Adipocyte (in vitro differentiated cells): ENCODE measurements at regions not wholly inside any gene's neighbourhood (a gene's known extent, or its start where the extent isn't known, plus 50 kb on each side); places are given as distances from the start of the nearest gene placed in this dataset.

Experiments
- DNase-seq: peaks from one replicate; pipeline ENCODE4 v3.0.0-alpha.2; 2015; ENCODE audit warnings: low read depth
- H3K27me3 ChIP-seq: replicated peaks from 2 replicates; pipeline ENCODE4 v1.7.0; 2013; ENCODE audit warnings: mild to moderate bottlenecking, low read length, moderate library complexity; ENCODE audit not compliant: control insufficient read depth, insufficient read depth
- H3K36me3 ChIP-seq: 2 replicates; pipeline ENCODE4 v1.7.0; 2013; ENCODE audit warnings: low read length, mild to moderate bottlenecking, moderate library complexity; ENCODE audit not compliant: control insufficient read depth, insufficient read depth, severe bottlenecking
- H3K4me1 ChIP-seq: 2 replicates; pipeline ENCODE4 v1.7.0; 2013; ENCODE audit warnings: mild to moderate bottlenecking, low read length, moderate library complexity; ENCODE audit not compliant: control insufficient read depth, insufficient read depth
- H3K4me3 ChIP-seq: 2 replicates; pipeline ENCODE4 v1.7.0; 2013; ENCODE audit warnings: mild to moderate bottlenecking, low read length, moderate library complexity
- H3K9ac ChIP-seq: 2 replicates; pipeline ENCODE4 v1.7.0; 2013; ENCODE audit warnings: mild to moderate bottlenecking, low read length, moderate library complexity
- H3K9me3 ChIP-seq: 2 replicates; pipeline ENCODE4 v1.7.0; 2013; ENCODE audit warnings: mild to moderate bottlenecking, low read length, moderate library complexity; ENCODE audit not compliant: control insufficient read depth

- Histone ChIP-seq H3K4me1 (no peaks in the 10 kb centered on the region), H3K9me3 (peaks cover 21% of the 10 kb centered on the region), H3K27me3 (peaks cover 7% of the 10 kb centered on the region), H3K9ac (no peak overlapping the region), H3K4me3 (no peak overlapping the region), H3K36me3 (no peaks in the 10 kb centered on the region)
- DNase-seq = no peak
Measured at GRCh38 chr22:48282804-48283203, 1520.4 kb downstream of the TBC1D22A start.

GRCh38 chr22:48279461-48279756, 1517.0 kb downstream of the TBC1D22A start:
- Histone ChIP-seq H3K27me3 (peaks cover 12% of the 10 kb centered on the region), H3K36me3 (no peaks in the 10 kb centered on the region)
- no peak for DNase-seq

GRCh38 chr22:48278620-48279460, 1516.4 kb downstream of the TBC1D22A start:
- Histone ChIP-seq H3K9me3 (peaks cover 15% of the 10 kb centered on the region), H3K9ac (no peak overlapping the region), H3K4me1 (no peaks in the 10 kb centered on the region), H3K27me3 (peaks cover 12% of the 10 kb centered on the region), H3K36me3 (no peaks in the 10 kb centered on the region), H3K4me3 (no peak overlapping the region)
- DNase-seq = no peak

More at GRCh38 chr22:48279461-48279756, 1517.0 kb downstream of the TBC1D22A start:
- Histone ChIP-seq H3K4me1 (no peaks in the 10 kb centered on the region), H3K9me3 (peaks cover 21% of the 10 kb centered on the region), H3K9ac (no peak overlapping the region), H3K4me3 (no peak overlapping the region)

GRCh38 chr22:48277868-48278581, 1515.6 kb downstream of the TBC1D22A start:
- Histone ChIP-seq H3K4me3 (no peak overlapping the region), H3K36me3 (no peaks in the 10 kb centered on the region), H3K4me1 (no peaks in the 10 kb centered on the region), H3K9ac (no peak overlapping the region), H3K27me3 (peaks cover 12% of the 10 kb centered on the region), H3K9me3 (peaks cover 12% of the 10 kb centered on the region)
- DNase-seq = no peak

GRCh38 chr22:48276994-48277867, 1514.8 kb downstream of the TBC1D22A start:
- DNase-seq = no peak
- peaks cover 12% of the 10 kb centered on the region for H3K27me3 ChIP-seq
- peaks cover 12% of the 10 kb centered on the region for H3K9me3 ChIP-seq
- no peak overlapping the region for H3K4me3 ChIP-seq
- H3K9ac ChIP-seq = no peak overlapping the region
- no peaks in the 10 kb centered on the region for H3K36me3 ChIP-seq
- no peaks in the 10 kb centered on the region for H3K4me1 ChIP-seq

- Histone ChIP-seq H3K27me3 (peaks cover 12% of the 10 kb centered on the region), H3K4me3 (no peak overlapping the region), H3K36me3 (no peaks in the 10 kb centered on the region), H3K9me3 (no peaks in the 10 kb centered on the region), H3K4me1 (no peaks in the 10 kb centered on the region), H3K9ac (no peak overlapping the region)
- DNase-seq = no peak
Measured at GRCh38 chr22:48275412-48275811, 1513.0 kb downstream of the TBC1D22A start.

GRCh38 chr22:48270731-48271130, 1508.3 kb downstream of the TBC1D22A start:
- no peak overlapping the region for H3K4me3 ChIP-seq
- H3K9ac ChIP-seq = no peak overlapping the region
- H3K9me3 ChIP-seq = no peaks in the 10 kb centered on the region
- no peak for DNase-seq
- H3K4me1 ChIP-seq = no peaks in the 10 kb centered on the region
- H3K27me3 ChIP-seq = no peaks in the 10 kb centered on the region
- H3K36me3 ChIP-seq = no peaks in the 10 kb centered on the region

GRCh38 chr22:48268771-48269552, 1506.5 kb downstream of the TBC1D22A start:
- Histone ChIP-seq H3K4me1 (no peaks in the 10 kb centered on the region), H3K9me3 (no peaks in the 10 kb centered on the region), H3K36me3 (no peaks in the 10 kb centered on the region), H3K4me3 (no peak overlapping the region), H3K27me3 (no peaks in the 10 kb centered on the region), H3K9ac (no peak overlapping the region)
- DNase-seq = no peak

GRCh38 chr22:48268293-48268692, 1505.8 kb downstream of the TBC1D22A start:
- Histone ChIP-seq H3K36me3 (no peaks in the 10 kb centered on the region), H3K9ac (no peak overlapping the region), H3K4me1 (no peaks in the 10 kb centered on the region), H3K27me3 (no peaks in the 10 kb centered on the region), H3K4me3 (no peak overlapping the region), H3K9me3 (no peaks in the 10 kb centered on the region)
- no peak for DNase-seq

- no peak for DNase-seq
- Histone ChIP-seq H3K9ac (no peak overlapping the region), H3K9me3 (no peaks in the 10 kb centered on the region), H3K36me3 (no peaks in the 10 kb centered on the region), H3K4me3 (no peak overlapping the region), H3K4me1 (no peaks in the 10 kb centered on the region), H3K27me3 (no peaks in the 10 kb centered on the region)
Measured at GRCh38 chr22:48267681-48268080, 1505.2 kb downstream of the TBC1D22A start.
